Brain microvascular endothelial cell (primary cell): ENCODE measurements at regions not wholly inside any gene's neighbourhood (a gene's known extent, or its start where the extent isn't known, plus 50 kb on each side); places are given as distances from the start of the nearest gene placed in this dataset.
"Not testable (repeated sequence)": the region's sequence is repeated elsewhere in the genome, so short reads cannot be mapped to it uniquely, and the experiment has no call there.

ENCODE experiments used
- DNase-seq: peaks from one replicate; pipeline ENCODE4 v3.0.0-alpha.2; 2020
- H3K27ac ChIP-seq: fragments of 250-450 bp; sonication (Bioruptor Pico); 2 replicates; pipeline ENCODE4 v1.5.1; 2020; ENCODE audit warnings: mild to moderate bottlenecking, moderate library complexity
- H3K27me3 ChIP-seq: fragments of 250-450 bp; sonication (Bioruptor Pico); replicated peaks from 2 replicates; pipeline ENCODE4 v1.5.1; 2020; ENCODE audit warnings: mild to moderate bottlenecking
- H3K36me3 ChIP-seq: fragments of 250-450 bp; sonication (Bioruptor Pico); replicated peaks from 2 replicates; pipeline ENCODE4 v1.5.1; 2020; ENCODE audit warnings: mild to moderate bottlenecking
- H3K4me3 ChIP-seq: 2 replicates; pipeline ENCODE4 v1.5.1; 2011; ENCODE audit warnings: low read depth, mild to moderate bottlenecking, control low read depth, low read length, moderate library complexity
- CTCF ChIP-seq: IDR thresholded peaks from 2 replicates; pipeline ENCODE4 v1.5.1; 2011; ENCODE audit warnings: low read depth, mild to moderate bottlenecking, moderate library complexity, low read length, control low read depth, inconsistent platforms; ENCODE audit errors: missing control alignments
- in situ Hi-C: cut with HindIII; loops from 2 replicates; pipeline ENCODE4 v1.10.0; 2017; ENCODE audit warnings: low sequenced_read_pairs, low pct_ligation_motif_present

DNA sequence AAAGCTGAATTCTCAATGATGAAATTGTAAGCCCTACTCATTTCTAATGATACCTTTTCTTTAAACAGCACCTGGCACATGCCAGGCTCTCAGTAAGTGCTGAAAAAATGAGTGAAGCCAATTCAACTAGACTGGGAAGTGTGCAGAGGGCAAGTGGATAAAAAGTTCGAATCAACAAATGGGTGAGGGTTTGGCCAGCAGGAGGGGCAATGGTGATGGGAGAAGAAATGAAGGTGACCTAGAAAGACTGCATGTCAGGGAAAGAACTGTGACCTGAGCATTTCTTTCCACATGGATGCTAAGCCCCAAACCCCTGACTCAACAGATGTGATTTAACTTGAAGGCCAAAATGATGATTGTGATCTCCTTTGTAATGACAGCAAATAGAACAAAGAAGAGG lies 54.6 kb downstream of the DKK1 start:
- no peak for DNase-seq
- H3K4me3 ChIP-seq, result no peak overlapping the region
- in situ Hi-C loops, result no loop called here
- no peak overlapping the region for H3K27ac ChIP-seq
- no peaks in the 10 kb centered on the region for H3K36me3 ChIP-seq
- H3K27me3 ChIP-seq, result no peaks in the 10 kb centered on the region
- TF ChIP-seq CTCF, result no peak

DNA sequence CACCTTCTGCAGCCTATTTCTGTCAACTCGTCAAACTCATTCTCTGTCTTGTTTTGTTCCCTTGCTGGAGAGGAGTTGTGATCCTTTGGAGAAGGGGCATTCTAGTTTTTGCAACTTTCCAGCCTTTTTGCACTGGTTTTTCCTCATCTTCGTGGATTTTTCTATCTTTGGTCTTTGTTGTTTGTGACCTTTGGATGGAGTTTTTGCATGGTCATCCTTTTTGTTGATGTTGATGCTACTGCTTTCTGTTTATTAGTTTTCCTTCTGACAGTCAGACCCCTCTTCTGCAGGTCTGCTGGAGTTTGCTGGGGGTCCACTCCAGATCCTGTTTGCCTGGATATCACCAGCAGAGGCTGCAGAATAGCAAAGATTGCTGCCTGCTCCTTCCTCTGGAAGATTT lies 60.1 kb downstream of the DKK1 start:
- H3K27ac ChIP-seq, DNase-seq, H3K27me3 ChIP-seq, H3K4me3 ChIP-seq, H3K36me3 ChIP-seq, in situ Hi-C loops: not testable (repeated sequence)

- H3K27ac ChIP-seq, result no peak overlapping the region
- no peak overlapping the region for H3K4me3 ChIP-seq
- H3K27me3 ChIP-seq, result no peaks in the 10 kb centered on the region
- DNase-seq, result no peak
- no peak for TF ChIP-seq CTCF
- in situ Hi-C loops, result no loop called here
- H3K36me3 ChIP-seq, result no peaks in the 10 kb centered on the region
Measured at GRCh38 chr10:52376694-52377354, 62.7 kb downstream of the DKK1 start.

DNA sequence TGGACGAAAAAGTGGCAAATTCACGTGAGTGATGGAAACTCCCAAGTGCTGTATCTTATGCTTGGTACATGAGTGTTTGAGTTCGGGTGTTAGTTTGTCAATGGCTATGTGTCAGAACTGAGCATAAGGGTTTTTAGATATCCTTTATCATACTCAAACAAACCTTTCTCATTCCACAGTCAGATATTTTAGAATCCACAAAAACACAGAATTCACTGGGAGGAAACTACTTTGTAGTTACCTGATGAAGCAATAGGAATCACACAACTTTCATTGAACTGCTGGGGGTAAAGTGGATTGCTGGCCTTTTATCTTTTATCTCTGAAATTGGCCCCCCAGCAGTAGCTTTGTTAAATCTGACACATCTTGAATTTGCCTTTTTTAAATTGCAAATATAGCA lies 64.0 kb downstream of the DKK1 start:
- Histone ChIP-seq H3K27me3 (no peaks in the 10 kb centered on the region), H3K36me3 (no peaks in the 10 kb centered on the region), H3K4me3 (no peak overlapping the region), H3K27ac (no peak overlapping the region)
- in situ Hi-C loops, result no loop called here
- no peak for DNase-seq
- TF ChIP-seq CTCF, result no peak

DNA sequence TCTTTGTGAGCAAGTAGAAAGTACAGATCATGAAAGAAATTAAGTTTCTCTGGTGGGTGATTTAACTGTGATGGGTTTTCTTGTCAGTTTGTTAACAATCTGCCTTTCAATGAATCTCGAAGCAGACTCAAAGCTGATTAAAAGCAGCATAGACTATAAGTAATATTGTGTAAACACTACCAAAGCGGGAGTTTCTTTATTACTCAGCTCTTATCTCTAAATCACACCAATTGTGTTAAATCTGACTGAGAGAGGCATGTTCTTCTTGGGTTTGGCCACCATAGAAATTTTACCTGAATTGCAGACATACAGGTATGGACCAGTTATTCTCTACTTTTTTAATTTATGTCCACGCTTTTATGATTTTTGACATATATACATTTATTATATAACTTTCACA lies 65.2 kb downstream of the DKK1 start:
- Histone ChIP-seq H3K27ac (no peak overlapping the region), H3K36me3 (no peaks in the 10 kb centered on the region), H3K4me3 (no peak overlapping the region), H3K27me3 (no peaks in the 10 kb centered on the region)
- in situ Hi-C loops, result no loop called here
- TF ChIP-seq CTCF, result no peak
- no peak for DNase-seq

GRCh38 chr10:52383088-52383487 lies 69.0 kb downstream of the DKK1 start:
- DNase-seq, result no peak
- no peak overlapping the region for H3K27ac ChIP-seq
- no peaks in the 10 kb centered on the region for H3K36me3 ChIP-seq
- H3K27me3 ChIP-seq, result no peaks in the 10 kb centered on the region
- no peak overlapping the region for H3K4me3 ChIP-seq
- TF ChIP-seq CTCF, result no peak
- in situ Hi-C loops, result no loop called here
